OCI-LY7 (cell line): ENCODE measurements at regions not wholly inside any gene's neighbourhood (a gene's known extent, or its start where the extent isn't known, plus 50 kb on each side); places are given as distances from the start of the nearest gene placed in this dataset.

Source experiments
- BruUV-seq: library from RNA; stranded (reverse); fragments of 400-500 nt; replicated peaks from 2 replicates; lab custom pipeline; 2021; lab: Mats Ljungman, UMichigan
- CTCF ChIA-PET: fragments of 300-600 bp; sonication (Branson Sonifier 250); formaldehyde crosslinking; loops from one replicate; lab custom pipeline; 2022; ENCODE audit warnings: antibody characterized with exemption; ENCODE audit not compliant: unreplicated experiment; lab: Charles Lee
- POLR2A ChIA-PET: fragments of 300-600 bp; sonication (Branson Sonifier 250); formaldehyde crosslinking; loops from one replicate; lab custom pipeline; 2022; ENCODE audit warnings: antibody characterized with exemption; lab: Charles Lee
- DNase-seq: peaks from one replicate; pipeline ENCODE4 v3.0.0-alpha.2; 2015; ENCODE audit warnings: low spot score
- H2AFZ ChIP-seq: fragments of 200-600 bp; sonication (generic), shearing (Covaris generic); 2 replicates; pipeline ENCODE4 v1.6.1; 2014; ENCODE audit warnings: mild to moderate bottlenecking, antibody characterized with exemption, low read length, moderate library complexity
- H3K27ac ChIP-seq: fragments of 200-600 bp; sonication (generic); 2 replicates; pipeline ENCODE4 v1.5.1; 2014; ENCODE audit warnings: mixed run types, low read depth, mild to moderate bottlenecking, moderate library complexity, low read length, inconsistent platforms; ENCODE audit not compliant: poor library complexity, severe bottlenecking
- H3K36me3 ChIP-seq: fragments of 200-600 bp; sonication (generic); 2 replicates; pipeline ENCODE4 v1.6.1; 2014; ENCODE audit warnings: mild to moderate bottlenecking, antibody characterized with exemption, low read length, moderate library complexity, mixed read lengths; ENCODE audit not compliant: insufficient read depth
- H3K4me1 ChIP-seq: fragments of 200-600 bp; sonication (generic); 2 replicates; pipeline ENCODE4 v1.5.1; 2014; ENCODE audit warnings: mild to moderate bottlenecking, low read length; ENCODE audit not compliant: insufficient read depth, poor library complexity, severe bottlenecking
- H3K4me2 ChIP-seq: fragments of 200-600 bp; sonication (generic); 2 replicates; pipeline ENCODE4 v1.6.1; 2014; ENCODE audit warnings: mild to moderate bottlenecking, low read length
- H3K4me3 ChIP-seq: fragments of 200-600 bp; sonication (generic); 2 replicates; pipeline ENCODE4 v1.5.1; 2014; ENCODE audit warnings: mild to moderate bottlenecking, low read depth, low read length; ENCODE audit not compliant: poor library complexity, severe bottlenecking
- H3K79me2 ChIP-seq: fragments of 200-600 bp; sonication (generic); 2 replicates; pipeline ENCODE4 v1.6.1; 2016; ENCODE audit warnings: low read depth, mild to moderate bottlenecking, low read length, moderate library complexity, mixed read lengths; ENCODE audit not compliant: insufficient read depth
- H3K9me2 ChIP-seq: fragments of 200-600 bp; sonication (generic); 2 replicates; pipeline ENCODE4 v1.6.1; 2016; ENCODE audit warnings: mild to moderate bottlenecking, low read length, mixed read lengths; ENCODE audit not compliant: insufficient read depth
- H3K9me3 ChIP-seq: fragments of 200-600 bp; sonication (generic); 2 replicates; pipeline ENCODE4 v1.6.1; 2014; ENCODE audit warnings: mild to moderate bottlenecking, mixed run types, low read length, mixed read lengths
- H4K20me1 ChIP-seq: fragments of 200-600 bp; sonication (generic); 2 replicates; pipeline ENCODE4 v1.6.1; 2014; ENCODE audit warnings: mild to moderate bottlenecking, antibody characterized with exemption, low read length, moderate library complexity, mixed read lengths; ENCODE audit not compliant: insufficient read depth
- EZH2phosphoT487 ChIP-seq: fragments of 200-600 bp; sonication (generic); IDR thresholded peaks from 2 replicates; pipeline ENCODE4 v1.6.1; 2018; ENCODE audit warnings: low read depth, borderline replicate concordance, mild to moderate bottlenecking, mixed run types, antibody characterized with exemption, low read length, moderate library complexity, mixed read lengths
- intact Hi-C: fragments of 100-400 bp; cut with micrococcal nuclease; formaldehyde crosslinking; loops from one replicate; pipeline ENCODE4 v1.10.0; 2022; ENCODE audit not compliant: unreplicated experiment
- TF ChIP-seq, protein P1 (sequence below): fragments of 200-600 bp; sonication (generic); conservative IDR thresholded peaks from 2 replicates; pipeline ENCODE4 v1.5.1; 2014; ENCODE audit warnings: mild to moderate bottlenecking, antibody characterized with exemption, low read length, moderate library complexity, mixed read lengths

DNA sequence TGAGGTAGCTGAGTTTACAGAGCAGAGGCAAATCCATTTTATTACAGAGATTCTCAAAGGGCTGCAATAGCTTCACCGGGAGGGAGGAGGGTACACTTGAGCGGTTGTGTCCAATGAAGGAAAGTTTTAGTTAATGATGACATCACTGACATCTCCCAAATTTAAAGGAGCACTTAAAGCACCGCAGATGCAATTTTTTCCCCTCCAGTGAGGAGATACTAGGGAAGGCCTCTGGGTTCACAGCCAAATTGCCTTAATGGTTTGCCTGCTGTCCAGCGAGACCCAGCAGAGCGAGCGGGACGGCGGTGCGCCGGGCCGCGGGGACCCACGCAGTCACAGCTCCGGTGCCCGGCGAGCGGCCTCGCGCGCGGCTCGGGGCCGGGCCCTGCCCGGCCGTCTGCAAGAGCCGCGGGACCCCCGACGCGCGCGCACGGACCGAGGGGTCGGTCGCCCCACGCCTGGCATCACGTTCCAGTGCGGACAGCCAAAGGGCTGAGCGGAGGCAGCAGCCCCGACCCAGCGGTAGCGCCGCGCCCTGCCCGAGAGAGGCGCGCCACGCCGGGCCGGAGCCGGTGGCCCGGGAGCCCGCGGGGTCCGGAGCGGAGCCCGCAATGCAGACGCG, 160.5 kb upstream of the CHRNA7 start:
- intact Hi-C loops = loop anchor here (2.0 kb wide), 1 partner anchor 105 kb away; no protein-coding TSS in a partner anchor
- no peak for TF ChIP-seq EZH2phosphoT487
- TF ChIP-seq, protein P1, sequence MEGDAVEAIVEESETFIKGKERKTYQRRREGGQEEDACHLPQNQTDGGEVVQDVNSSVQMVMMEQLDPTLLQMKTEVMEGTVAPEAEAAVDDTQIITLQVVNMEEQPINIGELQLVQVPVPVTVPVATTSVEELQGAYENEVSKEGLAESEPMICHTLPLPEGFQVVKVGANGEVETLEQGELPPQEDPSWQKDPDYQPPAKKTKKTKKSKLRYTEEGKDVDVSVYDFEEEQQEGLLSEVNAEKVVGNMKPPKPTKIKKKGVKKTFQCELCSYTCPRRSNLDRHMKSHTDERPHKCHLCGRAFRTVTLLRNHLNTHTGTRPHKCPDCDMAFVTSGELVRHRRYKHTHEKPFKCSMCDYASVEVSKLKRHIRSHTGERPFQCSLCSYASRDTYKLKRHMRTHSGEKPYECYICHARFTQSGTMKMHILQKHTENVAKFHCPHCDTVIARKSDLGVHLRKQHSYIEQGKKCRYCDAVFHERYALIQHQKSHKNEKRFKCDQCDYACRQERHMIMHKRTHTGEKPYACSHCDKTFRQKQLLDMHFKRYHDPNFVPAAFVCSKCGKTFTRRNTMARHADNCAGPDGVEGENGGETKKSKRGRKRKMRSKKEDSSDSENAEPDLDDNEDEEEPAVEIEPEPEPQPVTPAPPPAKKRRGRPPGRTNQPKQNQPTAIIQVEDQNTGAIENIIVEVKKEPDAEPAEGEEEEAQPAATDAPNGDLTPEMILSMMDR = no peak
- Histone ChIP-seq H4K20me1 (no peaks in the 10 kb centered on the region), H3K36me3 (no peaks in the 10 kb centered on the region), H2AFZ (no peak overlapping the region), H3K79me2 (no peaks in the 10 kb centered on the region), H3K27ac (no peak overlapping the region), H3K9me2 (no peaks in the 10 kb centered on the region), H3K4me3 (no peak overlapping the region), H3K4me1 (peaks cover 3% of the 10 kb centered on the region), H3K4me2 (no peak overlapping the region), H3K9me3 (no peaks in the 10 kb centered on the region)
- POLR2A ChIA-PET = interaction anchor here (0.6 kb wide), 1 partner anchor 19 kb away, joined by 3 read pairs; no protein-coding TSS in a partner anchor
- no peak for DNase-seq
- no TSS peak for BruUV-seq
- CTCF ChIA-PET = no interaction called here

DNA sequence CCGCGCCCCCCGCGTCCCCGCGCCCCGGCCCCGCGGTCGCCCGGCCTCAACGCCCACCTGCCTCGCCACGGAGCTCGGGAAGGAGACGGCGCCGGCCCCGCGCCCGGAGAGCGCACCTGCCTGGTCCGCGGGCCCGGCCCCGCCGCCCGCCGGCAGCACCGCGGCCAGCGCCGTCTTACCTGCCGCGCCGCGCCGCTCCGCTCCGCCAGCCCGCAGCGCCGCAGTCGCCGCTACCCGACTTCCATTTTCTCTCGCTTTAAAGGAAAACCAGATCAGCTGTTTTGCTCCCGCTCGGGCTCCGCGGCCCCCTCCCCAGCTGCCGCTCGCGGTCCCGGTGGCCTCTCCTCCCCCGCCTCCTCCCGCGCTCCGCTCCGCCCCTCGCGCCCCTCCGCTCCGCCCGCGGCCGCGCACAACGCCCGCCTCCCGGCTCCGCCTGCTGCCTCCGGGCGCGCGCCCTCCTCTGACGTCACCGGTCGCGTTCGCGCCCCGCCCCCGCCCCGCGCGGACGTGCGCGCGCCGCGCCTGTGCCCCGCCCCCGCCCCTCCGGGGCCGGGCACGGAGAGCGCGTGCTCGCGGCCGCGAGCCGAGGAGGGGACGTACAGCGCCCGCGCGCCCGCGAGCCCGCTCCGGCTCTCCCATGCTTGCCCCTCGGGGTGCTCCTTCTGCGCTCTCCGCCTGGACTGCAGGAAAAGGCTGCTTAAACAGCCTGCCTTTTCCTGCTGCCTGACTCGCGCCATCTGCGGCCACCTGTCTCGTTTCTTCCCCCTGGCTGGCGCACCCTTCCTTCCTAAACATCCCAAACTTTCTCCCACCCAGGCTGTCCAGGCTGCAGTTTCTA, 159.8 kb upstream of the CHRNA7 start, which contains the start of gene OTUD7A:
TSS of gene OTUD7A (minus strand) at position 346 of the 838 bp plus-strand sequence.
- CTCF ChIA-PET = no interaction called here
- Histone ChIP-seq H3K9me2 (no peaks in the 10 kb centered on the region), H3K79me2 (no peaks in the 10 kb centered on the region), H3K36me3 (no peaks in the 10 kb centered on the region), H3K9me3 (no peaks in the 10 kb centered on the region), H3K4me3 (peak within 1 kb of the TSS; percentile 75), H3K27ac (no peak within 1 kb of the TSS), H4K20me1 (no peaks in the 10 kb centered on the region), H3K4me2 (peak within 1 kb of the TSS; percentile 97), H3K4me1 (peaks cover 3% of the 10 kb centered on the region), H2AFZ (peak within 1 kb of the TSS; percentile 100)
- intact Hi-C loops = no loop called here
- POLR2A ChIA-PET = no interaction called here
- peak; percentile 90 for DNase-seq
- TF ChIP-seq EZH2phosphoT487 = no peak
- TF ChIP-seq, protein P1 = no peak
- BruUV-seq = no TSS peak
